ENCODE measurements at regions not wholly inside any gene's neighbourhood (a gene's known extent, or its start where the extent isn't known, plus 50 kb on each side); places are given as distances from the start of the nearest gene placed in this dataset.
"Not testable (repeated sequence)": the region's sequence is repeated elsewhere in the genome, so short reads cannot be mapped to it uniquely, and the experiment has no call there.

GRCh38 chr2:90047776-90048175 lies 1356.3 kb downstream of the RPIA start:
- no CpG with 5 or more reads among the region's 1 CpG for WGBS
- not testable (repeated sequence) for H3K9ac ChIP-seq (ENCODE audit: low read length)

GRCh38 chr2:90052113-90052631 lies 1360.7 kb downstream of the RPIA start:
- not testable (repeated sequence) for H3K79me1 ChIP-seq (replicated peaks; ENCODE audit: low read length, poor library complexity, severe bottlenecking); H2AK5ac ChIP-seq (ENCODE audit: low read length, severe bottlenecking); H4K8ac ChIP-seq (ENCODE audit: low read length); H2BK15ac ChIP-seq (ENCODE audit: low read depth, poor library complexity, severe bottlenecking); H3K4me3 ChIP-seq (ENCODE audit: insufficient read depth in 1 of 2, low read depth in 1 of 2, low read length in 2 of 2); H2AFZ ChIP-seq (ENCODE audit: low read depth, low read length); H3K14ac ChIP-seq (ENCODE audit: low read length in 2 of 2); H2BK5ac ChIP-seq (ENCODE audit: low read depth, low read length, poor library complexity, severe bottlenecking); H3K4me2 ChIP-seq (ENCODE audit: low read length, poor library complexity, severe bottlenecking); H3K9me3 ChIP-seq (ENCODE audit: control insufficient read depth, low read length); H3K18ac ChIP-seq (ENCODE audit: low read depth in 1 of 2, low read length in 2 of 2); H2BK12ac ChIP-seq (ENCODE audit: low read length in 2 of 2); DNase-seq; H3K27me3 ChIP-seq (ENCODE audit: control insufficient read depth in 1 of 2, insufficient read depth in 1 of 2, low read length in 2 of 2); H4K91ac ChIP-seq (ENCODE audit: low read length); H3K4ac ChIP-seq (ENCODE audit: low read depth in 1 of 2, low read length in 2 of 2); H3K4me1 ChIP-seq (ENCODE audit: control insufficient read depth, insufficient read depth, low read depth, low read length); H3K27ac ChIP-seq (ENCODE audit: low read length, poor library complexity, severe bottlenecking); H2BK120ac ChIP-seq (ENCODE audit: low read depth, low read length); H3K23ac ChIP-seq (ENCODE audit: low read length in 2 of 2); H3K9ac ChIP-seq (ENCODE audit: low read length); H3K36me3 ChIP-seq (ENCODE audit: control insufficient read depth in 1 of 2, insufficient read depth in 2 of 2, low read depth in 1 of 2, low read length in 2 of 2)

More at GRCh38 chr2:90047776-90048175, 1356.3 kb downstream of the RPIA start:
- DNase-seq; H3K4me1 ChIP-seq (ENCODE audit: control insufficient read depth, insufficient read depth, low read depth, low read length); H3K27ac ChIP-seq (ENCODE audit: low read length, poor library complexity, severe bottlenecking); H2AK5ac ChIP-seq (ENCODE audit: low read length, severe bottlenecking); H2BK5ac ChIP-seq (ENCODE audit: low read depth, low read length, poor library complexity, severe bottlenecking); H2BK12ac ChIP-seq (ENCODE audit: low read length in 2 of 2); H3K18ac ChIP-seq (ENCODE audit: low read depth in 1 of 2, low read length in 2 of 2); H3K9me3 ChIP-seq (ENCODE audit: control insufficient read depth, low read length); H3K4me2 ChIP-seq (ENCODE audit: low read length, poor library complexity, severe bottlenecking); H3K4me3 ChIP-seq (ENCODE audit: insufficient read depth in 1 of 2, low read depth in 1 of 2, low read length in 2 of 2); H3K23ac ChIP-seq (ENCODE audit: low read length in 2 of 2); H4K91ac ChIP-seq (ENCODE audit: low read length); H3K14ac ChIP-seq (ENCODE audit: low read length in 2 of 2); H4K8ac ChIP-seq (ENCODE audit: low read length); H2BK120ac ChIP-seq (ENCODE audit: low read depth, low read length); H3K36me3 ChIP-seq (ENCODE audit: control insufficient read depth in 1 of 2, insufficient read depth in 2 of 2, low read depth in 1 of 2, low read length in 2 of 2); H2AFZ ChIP-seq (ENCODE audit: low read depth, low read length); H3K79me1 ChIP-seq (replicated peaks; ENCODE audit: low read length, poor library complexity, severe bottlenecking); H3K27me3 ChIP-seq (ENCODE audit: control insufficient read depth in 1 of 2, insufficient read depth in 1 of 2, low read length in 2 of 2); H3K4ac ChIP-seq (ENCODE audit: low read depth in 1 of 2, low read length in 2 of 2); H2BK15ac ChIP-seq (ENCODE audit: low read depth, poor library complexity, severe bottlenecking): not testable (repeated sequence)

- Histone ChIP-seq H3K4me1 (ENCODE audit: control insufficient read depth, insufficient read depth, low read depth, low read length) (no peaks in the 10 kb centered on the region), H4K8ac (ENCODE audit: low read length) (no peak overlapping the region), H3K9me3 (ENCODE audit: control insufficient read depth, low read length) (no peaks in the 10 kb centered on the region), H3K23ac (ENCODE audit: low read length in 2 of 2) (no peak overlapping the region), H3K18ac (ENCODE audit: low read depth in 1 of 2, low read length in 2 of 2) (no peak overlapping the region), H3K14ac (ENCODE audit: low read length in 2 of 2) (no peak overlapping the region), H3K4ac (ENCODE audit: low read depth in 1 of 2, low read length in 2 of 2) (no peak overlapping the region), H2BK15ac (ENCODE audit: low read depth, poor library complexity, severe bottlenecking) (no peak overlapping the region), H4K91ac (ENCODE audit: low read length) (no peak overlapping the region), H3K36me3 (ENCODE audit: control insufficient read depth in 1 of 2, insufficient read depth in 2 of 2, low read depth in 1 of 2, low read length in 2 of 2) (no peaks in the 10 kb centered on the region), H2AK5ac (ENCODE audit: low read length, severe bottlenecking) (no peak overlapping the region), H3K79me1 (replicated peaks; ENCODE audit: low read length, poor library complexity, severe bottlenecking) (no peaks in the 10 kb centered on the region), H3K4me2 (ENCODE audit: low read length, poor library complexity, severe bottlenecking) (no peak overlapping the region), H2BK120ac (ENCODE audit: low read depth, low read length) (no peak overlapping the region), H3K4me3 (ENCODE audit: insufficient read depth in 1 of 2, low read depth in 1 of 2, low read length in 2 of 2) (no peak overlapping the region), H3K9ac (ENCODE audit: low read length) (no peak overlapping the region), H2AFZ (ENCODE audit: low read depth, low read length) (no peak overlapping the region), H2BK5ac (ENCODE audit: low read depth, low read length, poor library complexity, severe bottlenecking) (no peak overlapping the region), H2BK12ac (ENCODE audit: low read length in 2 of 2) (no peak overlapping the region), H3K27ac (ENCODE audit: low read length, poor library complexity, severe bottlenecking) (no peak overlapping the region), H3K27me3 (ENCODE audit: control insufficient read depth in 1 of 2, insufficient read depth in 1 of 2, low read length in 2 of 2) (peaks cover 0 to 54% of the 10 kb centered on the region in 2 experiments)
- no peak for DNase-seq
- 29% methylated on average over 11 of the region's 13 CpGs for WGBS
Measured at GRCh38 chr2:90069290-90069894, 1377.9 kb downstream of the RPIA start.

GRCh38 chr2:90076311-90076710 lies 1384.8 kb downstream of the RPIA start:
- Histone ChIP-seq H3K4me2 (ENCODE audit: low read length, poor library complexity, severe bottlenecking) (no peak overlapping the region), H3K4ac (ENCODE audit: low read depth in 1 of 2, low read length in 2 of 2) (no peak overlapping the region), H3K9me3 (ENCODE audit: control insufficient read depth, low read length) (no peaks in the 10 kb centered on the region), H2BK12ac (ENCODE audit: low read length in 2 of 2) (no peak overlapping the region), H2BK5ac (ENCODE audit: low read depth, low read length, poor library complexity, severe bottlenecking) (no peak overlapping the region), H3K27me3 (ENCODE audit: control insufficient read depth in 1 of 2, insufficient read depth in 1 of 2, low read length in 2 of 2) (peaks cover 0 to 37% of the 10 kb centered on the region in 2 experiments), H3K18ac (ENCODE audit: low read depth in 1 of 2, low read length in 2 of 2) (no peak overlapping the region), H3K4me3 (ENCODE audit: insufficient read depth in 1 of 2, low read depth in 1 of 2, low read length in 2 of 2) (no peak overlapping the region), H3K23ac (ENCODE audit: low read length in 2 of 2) (no peak overlapping the region), H3K27ac (ENCODE audit: low read length, poor library complexity, severe bottlenecking) (no peak overlapping the region), H3K9ac (ENCODE audit: low read length) (no peak overlapping the region), H2BK15ac (ENCODE audit: low read depth, poor library complexity, severe bottlenecking) (no peak overlapping the region), H4K91ac (ENCODE audit: low read length) (no peak overlapping the region), H2AFZ (ENCODE audit: low read depth, low read length) (no peak overlapping the region), H3K14ac (ENCODE audit: low read length in 2 of 2) (no peak overlapping the region), H4K8ac (ENCODE audit: low read length) (no peak overlapping the region), H2AK5ac (ENCODE audit: low read length, severe bottlenecking) (no peak overlapping the region), H3K4me1 (ENCODE audit: control insufficient read depth, insufficient read depth, low read depth, low read length) (no peaks in the 10 kb centered on the region), H2BK120ac (ENCODE audit: low read depth, low read length) (no peak overlapping the region), H3K36me3 (ENCODE audit: control insufficient read depth in 1 of 2, insufficient read depth in 2 of 2, low read depth in 1 of 2, low read length in 2 of 2) (no peaks in the 10 kb centered on the region), H3K79me1 (replicated peaks; ENCODE audit: low read length, poor library complexity, severe bottlenecking) (no peaks in the 10 kb centered on the region)
- whole genome bisulfite sequencing, result 68% methylated on average over 3 of the region's 3 CpGs
- no peak for DNase-seq
